GM12892 (cell line): ENCODE measurements at regions not wholly inside any gene's neighbourhood (a gene's known extent, or its start where the extent isn't known, plus 50 kb on each side); places are given as distances from the start of the nearest gene placed in this dataset.

Experiments used
- DNase-seq: peaks from one replicate; pipeline ENCODE4 v3.0.0; 2011; ENCODE audit not compliant: insufficient read length
- FAIRE-seq: peaks from 2 replicates; lab custom pipeline; 2011; peaks lifted over from hg19 to GRCh38; lab: Jason Lieb, UNC
- POLR2A ChIP-seq: IDR thresholded peaks from 2 replicates; pipeline ENCODE4 v1.6.1; 2011; ENCODE audit warnings: low read depth, low read length, control low read depth
- POLR2AphosphoS5 ChIP-seq: IDR thresholded peaks from 2 replicates; pipeline ENCODE4 v1.6.1; 2011; ENCODE audit warnings: low read depth, low read length, control low read depth
- TAF1 ChIP-seq: IDR thresholded peaks from 2 replicates; pipeline ENCODE4 v1.6.1; 2011; ENCODE audit warnings: low read depth, mild to moderate bottlenecking, control low read depth, low read length, borderline replicate concordance

DNA sequence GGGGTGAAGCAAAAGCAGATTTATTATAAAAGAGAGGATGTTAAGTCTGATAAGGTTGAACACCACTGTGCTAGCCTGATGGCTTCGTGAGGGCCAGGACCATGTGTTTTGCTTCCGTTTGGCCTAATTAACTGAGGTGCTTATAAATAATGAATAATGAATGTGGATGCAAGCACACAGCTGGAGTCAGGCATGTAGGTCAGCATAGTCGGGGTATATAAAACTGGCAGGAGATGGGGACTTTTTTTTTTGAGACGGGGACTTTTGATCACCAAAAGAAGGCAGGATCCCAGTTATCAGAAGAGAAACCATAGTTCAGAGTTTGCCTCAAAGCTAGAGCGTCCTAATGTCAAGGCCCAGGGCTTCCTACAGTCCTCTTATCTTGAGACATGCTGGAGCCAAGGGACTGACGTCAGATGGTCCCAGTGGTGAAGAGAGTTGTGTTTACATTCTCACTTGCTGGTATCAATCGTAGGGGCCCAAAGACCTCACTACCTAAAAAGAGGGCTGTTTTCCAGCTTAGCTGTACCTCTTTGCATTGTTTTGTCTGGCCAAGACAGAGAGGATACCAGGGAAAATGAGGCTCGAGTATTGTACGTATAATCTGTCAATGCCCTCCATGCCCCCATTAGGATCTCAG lies 50.4 kb downstream of the RTL9 start:
- no peak for DNase-seq
- TF ChIP-seq POLR2AphosphoS5 (no peak), POLR2A (no peak), TAF1 (no peak)
- FAIRE-seq, result no peak

DNA sequence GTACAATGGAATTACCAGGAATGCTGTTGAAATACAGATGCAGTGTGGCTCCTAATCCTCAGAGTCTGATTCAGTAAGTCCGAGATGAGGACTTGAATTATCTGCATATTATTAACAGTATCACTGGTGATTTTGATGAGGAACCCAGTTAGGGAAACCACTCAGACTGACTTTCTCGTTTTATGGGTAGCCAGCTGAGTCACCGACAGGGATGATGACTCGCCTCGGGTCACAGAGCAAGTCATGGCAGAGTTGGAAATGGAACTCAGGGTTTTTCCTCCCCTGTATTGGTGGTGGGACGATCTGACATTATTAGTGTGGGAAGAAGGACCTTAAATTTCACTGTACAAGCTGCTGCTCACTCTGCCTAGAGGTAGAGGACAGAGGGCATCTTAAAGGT lies 51.3 kb downstream of the RTL9 start:
- no peak for DNase-seq
- no peak for TF ChIP-seq POLR2AphosphoS5
- no peak for FAIRE-seq

DNA sequence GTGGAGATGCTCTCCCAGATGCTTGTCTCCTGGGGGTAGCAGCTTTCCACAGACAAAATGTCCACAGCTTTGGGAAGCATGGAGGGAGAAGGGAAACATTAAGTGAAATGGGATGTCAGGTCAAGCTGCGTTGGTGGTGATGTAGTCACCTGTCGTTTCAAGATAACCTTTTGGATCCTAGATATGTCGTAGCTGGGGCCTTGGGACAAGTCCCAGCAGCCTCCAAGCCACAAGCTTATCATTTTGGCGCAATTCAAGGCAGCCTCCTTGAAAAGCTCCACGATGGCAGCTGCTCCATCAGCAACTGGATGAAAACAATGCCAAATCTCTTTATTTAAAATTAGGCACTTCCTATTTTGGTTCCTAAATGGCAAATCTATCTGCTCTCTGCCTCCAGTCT lies 52.0 kb downstream of the RTL9 start:
- no peak for FAIRE-seq
- no peak for DNase-seq

DNA sequence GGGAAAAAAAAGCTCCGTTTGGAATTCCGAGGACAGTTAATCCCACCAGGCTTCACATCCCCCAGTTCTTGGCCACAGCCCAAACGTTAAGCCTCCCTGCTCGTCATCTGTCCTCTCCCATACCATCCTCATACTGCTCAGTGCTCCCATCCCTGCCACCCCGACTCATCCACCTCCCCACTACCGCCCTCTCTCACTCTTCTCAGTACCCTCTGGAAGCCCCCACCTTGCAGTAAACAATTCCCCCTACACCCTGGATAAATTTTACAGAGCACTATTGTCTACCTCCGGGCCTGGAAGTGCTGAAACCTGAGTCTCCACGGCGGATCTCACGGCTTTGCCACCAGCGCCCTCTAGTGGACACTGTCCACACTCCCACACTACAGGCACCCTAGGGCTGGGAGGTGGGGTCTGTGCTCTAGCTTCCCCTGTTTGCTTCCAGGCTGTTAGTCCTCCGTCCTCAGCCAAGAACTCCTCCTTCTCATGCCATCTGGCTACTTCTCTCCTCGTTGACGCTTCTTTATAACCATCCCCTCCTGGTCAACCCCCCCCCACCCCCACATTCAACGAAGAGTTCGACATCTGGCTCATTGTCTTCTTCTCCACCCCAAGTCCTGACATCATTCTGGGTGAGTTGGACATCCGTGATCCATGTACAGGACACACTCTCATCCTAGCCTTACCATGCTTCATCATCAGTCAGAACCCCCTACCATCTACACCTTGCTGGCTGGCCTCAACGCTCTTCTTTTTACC lies 54.5 kb downstream of the RTL9 start:
- TF ChIP-seq POLR2AphosphoS5 (no peak), POLR2A (no peak), TAF1 (no peak)
- FAIRE-seq, result peak; percentile 87
- DNase-seq, result peak; percentile 44

More for the DNA sequence above, 52.0 kb downstream of the RTL9 start:
- TF ChIP-seq POLR2AphosphoS5, result no peak
- TF ChIP-seq POLR2A, result no peak
- no peak for TF ChIP-seq TAF1

DNA sequence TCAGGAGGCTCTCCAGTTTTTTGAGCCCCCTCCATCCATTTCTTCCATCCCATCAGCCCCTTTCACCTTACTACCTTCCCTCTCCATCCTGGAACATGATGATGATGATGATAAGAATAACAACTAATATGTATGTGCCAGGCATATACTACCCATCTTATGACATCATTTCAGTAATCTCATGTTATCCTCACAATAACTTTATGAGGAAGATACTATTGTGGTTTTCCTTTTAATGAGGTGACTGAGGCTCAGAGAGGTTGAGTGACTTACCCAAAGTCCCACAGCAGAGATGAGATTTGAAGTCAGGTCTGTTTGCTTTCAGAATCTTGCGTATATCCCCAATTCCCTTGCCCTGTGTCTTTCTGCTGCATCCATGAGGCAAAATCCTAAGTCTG lies 55.1 kb downstream of the RTL9 start:
- DNase-seq (no peak), FAIRE-seq (peak; percentile 56)
- no peak for TF ChIP-seq TAF1

DNA sequence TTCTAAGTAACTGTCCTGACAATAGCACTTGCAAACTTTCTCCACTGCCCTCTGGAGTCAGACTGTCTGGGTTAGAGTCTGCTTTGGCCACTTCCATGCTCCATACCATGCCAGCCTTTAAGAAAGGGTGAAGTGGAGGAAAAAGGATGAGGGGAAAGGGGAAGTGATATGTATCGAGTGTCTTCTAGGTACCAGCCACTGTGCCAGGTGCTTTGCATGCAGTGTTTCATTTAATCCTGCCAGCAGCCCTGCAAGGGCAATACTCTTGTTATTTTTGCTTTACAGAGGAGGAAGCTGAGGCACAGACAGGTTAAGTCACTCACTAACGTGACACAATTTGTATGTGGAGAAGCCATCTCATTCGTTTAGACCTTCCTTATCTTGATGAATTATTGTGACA lies 55.6 kb downstream of the RTL9 start:
- DNase-seq (no peak), FAIRE-seq (peak; percentile 67)
- TF ChIP-seq POLR2AphosphoS5 (no peak), TAF1 (no peak), POLR2A (no peak)

DNA sequence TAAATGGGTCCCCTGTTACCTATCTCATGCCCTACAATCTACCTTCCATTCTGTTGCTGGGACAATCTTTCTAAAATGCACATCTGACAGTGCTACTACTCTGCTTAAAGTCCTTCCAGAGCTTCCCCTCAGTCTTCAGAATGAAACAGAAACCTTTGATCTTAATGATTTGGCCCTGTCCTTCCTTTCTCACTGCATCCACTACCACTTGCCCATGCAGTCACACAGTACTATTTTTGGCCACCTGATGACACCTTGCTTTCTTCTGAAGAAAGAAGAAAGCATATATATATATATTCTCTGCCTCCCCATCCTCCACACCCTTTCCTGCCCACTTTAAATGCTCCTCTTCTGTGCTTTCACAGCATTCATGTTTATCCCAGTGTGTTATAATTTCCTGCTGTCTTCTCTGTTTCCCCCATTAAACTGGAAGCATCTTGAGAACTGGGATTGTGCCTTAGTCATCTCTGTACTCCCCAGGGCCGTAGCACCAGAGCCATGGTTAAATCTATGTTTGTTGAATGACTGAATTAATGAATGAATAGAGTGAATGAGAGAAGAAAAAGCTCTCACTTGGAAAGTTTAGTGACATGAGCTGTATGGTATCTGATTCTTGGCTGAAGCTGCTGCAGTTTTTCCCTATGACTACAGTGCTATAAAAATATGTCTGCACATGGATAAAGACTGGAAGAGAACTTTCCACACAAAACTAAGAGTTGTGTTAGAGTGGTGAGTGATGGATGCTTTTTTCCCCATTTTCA lies 56.2 kb downstream of the RTL9 start:
- TF ChIP-seq POLR2AphosphoS5, result no peak
- TF ChIP-seq POLR2A, result no peak
- no peak for FAIRE-seq
- no peak for DNase-seq

DNA sequence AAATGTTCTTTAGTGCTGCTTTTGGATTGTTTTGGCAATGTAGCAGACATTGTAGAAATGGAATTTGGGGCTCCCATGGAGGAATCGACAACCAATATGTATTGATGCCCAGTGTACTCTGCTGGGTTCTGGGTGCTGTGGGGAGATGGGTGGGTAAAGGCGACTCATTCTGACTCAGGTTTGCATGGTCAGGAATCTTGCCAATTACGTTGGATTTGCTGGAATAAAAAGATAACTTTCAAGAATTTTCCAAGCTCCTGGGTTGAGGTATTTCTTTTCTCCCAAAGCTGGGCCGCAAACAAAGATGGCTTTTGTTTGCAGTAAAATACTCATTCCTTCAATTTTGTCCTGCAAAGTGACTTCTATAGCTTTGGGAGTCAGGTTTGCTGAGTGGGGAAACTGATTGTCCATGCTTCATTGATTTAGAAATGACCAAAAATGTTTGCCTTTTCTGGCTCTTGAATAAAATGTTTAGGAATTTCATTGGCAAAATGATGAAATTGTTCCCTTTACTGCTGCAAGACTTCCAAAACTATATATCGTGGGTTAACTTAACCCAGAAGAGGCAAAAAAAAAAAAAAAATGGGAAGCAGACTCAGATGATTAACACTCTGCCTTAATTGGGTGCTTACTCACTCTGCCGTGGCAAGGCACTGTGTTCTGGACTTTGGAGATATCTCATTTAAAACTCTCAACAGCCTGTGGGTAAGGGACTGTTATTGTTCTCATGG lies 57.0 kb downstream of the RTL9 start:
- DNase-seq, result no peak
- TF ChIP-seq TAF1, result no peak
- no peak for TF ChIP-seq POLR2AphosphoS5
- no peak for FAIRE-seq

DNA sequence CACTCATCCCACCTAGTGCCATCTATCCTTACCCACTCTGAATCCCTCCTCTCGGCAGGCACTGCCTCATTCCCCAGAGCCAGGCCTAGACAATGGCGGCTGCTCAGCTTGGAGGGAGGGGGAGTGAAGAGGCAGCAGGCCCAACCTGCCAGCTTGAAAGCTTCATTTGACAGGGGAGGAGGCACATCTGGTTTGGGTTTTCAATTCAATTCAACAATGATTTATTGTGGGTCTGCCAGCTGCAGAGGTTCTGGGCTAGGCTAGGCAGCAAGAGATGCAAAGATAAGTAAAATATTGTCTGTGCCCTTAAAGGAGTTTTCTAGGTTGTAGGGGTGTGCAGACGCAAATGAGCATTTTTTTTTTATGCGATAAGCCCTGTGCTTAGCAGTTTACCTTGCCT lies 58.5 kb downstream of the RTL9 start:
- DNase-seq (no peak), FAIRE-seq (no peak)
- TF ChIP-seq TAF1, result no peak
- no peak for TF ChIP-seq POLR2AphosphoS5
- no peak for TF ChIP-seq POLR2A

DNA sequence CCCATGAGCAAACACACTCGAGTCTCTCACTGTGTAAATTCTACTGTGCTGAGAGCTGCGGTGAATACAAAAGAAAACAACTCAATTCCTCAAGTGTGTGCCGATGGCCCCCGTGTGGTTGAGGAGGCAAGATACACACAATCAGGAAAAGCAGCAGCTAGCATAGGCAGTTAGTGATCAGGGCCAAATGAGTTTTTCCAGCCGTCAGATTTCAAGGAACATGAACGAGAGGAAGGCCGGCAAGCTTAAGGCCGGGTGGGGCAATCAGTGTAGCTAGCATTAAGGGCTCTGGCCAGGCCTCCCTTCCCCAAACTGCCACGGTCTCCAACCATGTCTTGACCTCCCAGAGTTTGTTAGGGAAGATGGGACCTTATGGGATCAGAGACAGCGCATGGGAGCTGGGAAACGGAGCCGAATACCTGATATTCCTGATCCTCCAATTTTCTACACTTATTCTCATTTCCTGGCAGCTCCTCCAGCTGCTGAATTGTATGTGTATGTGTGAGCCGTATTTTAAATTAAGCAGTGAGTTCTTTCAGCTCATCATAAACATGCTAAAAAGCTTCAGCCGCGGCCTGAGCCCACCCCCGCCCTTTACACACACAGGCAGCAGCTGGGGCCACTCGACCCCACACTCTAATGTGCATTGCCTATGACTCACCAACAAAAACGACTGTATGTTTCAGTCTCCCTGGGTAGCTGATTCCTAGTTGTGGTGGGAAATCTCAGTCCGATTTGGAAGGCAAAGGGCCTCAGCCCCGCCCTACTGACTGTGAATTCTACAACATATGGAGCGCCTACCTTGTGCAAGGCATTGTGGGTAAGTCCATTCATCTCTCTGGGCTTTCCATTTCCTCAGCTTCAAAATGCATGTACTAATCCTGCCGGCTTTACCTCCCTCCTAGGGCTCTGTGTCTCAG lies 59.9 kb downstream of the RTL9 start:
- TF ChIP-seq POLR2AphosphoS5, result no peak
- no peak for TF ChIP-seq TAF1
- TF ChIP-seq POLR2A, result no peak
- DNase-seq (no peak), FAIRE-seq (no peak)
